Stimulated activated CD8-positive, alpha-beta memory T cell treated with anti-CD3 and anti-CD28 coated beads, Interleukin-4, amount 100 ng/mL, for 4 hours (primary cell): ENCODE measurements at regions not wholly inside any gene's neighbourhood (a gene's known extent, or its start where the extent isn't known, plus 50 kb on each side); places are given as distances from the start of the nearest gene placed in this dataset.

Source experiments
- DNase-seq, 2 donors: peaks; one replicate each; pipeline ENCODE4 v3.0.0-alpha.2; 2020; ENCODE audit warnings: low read depth in 2 of 2, low spot score in 1 of 2

DNA sequence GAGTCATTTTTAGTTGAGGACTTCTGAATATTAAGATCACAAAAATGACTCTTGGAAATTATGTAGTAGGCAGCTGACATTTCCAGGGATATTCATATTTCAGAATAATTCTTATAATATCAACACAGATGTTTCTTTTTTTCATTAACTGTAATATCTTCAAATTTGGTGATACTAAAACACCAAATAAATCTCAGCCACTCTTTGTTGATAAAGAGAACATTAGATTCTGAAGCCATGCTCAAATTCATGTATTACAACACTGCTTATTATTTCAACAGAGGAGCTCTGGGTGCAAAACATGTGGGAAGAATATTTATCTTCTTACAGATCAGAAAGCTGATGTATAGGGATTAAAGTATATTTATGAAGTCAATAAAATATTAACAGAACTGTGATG lies 355.4 kb downstream of the CRPPA start:
- DNase-seq: no peak

DNA sequence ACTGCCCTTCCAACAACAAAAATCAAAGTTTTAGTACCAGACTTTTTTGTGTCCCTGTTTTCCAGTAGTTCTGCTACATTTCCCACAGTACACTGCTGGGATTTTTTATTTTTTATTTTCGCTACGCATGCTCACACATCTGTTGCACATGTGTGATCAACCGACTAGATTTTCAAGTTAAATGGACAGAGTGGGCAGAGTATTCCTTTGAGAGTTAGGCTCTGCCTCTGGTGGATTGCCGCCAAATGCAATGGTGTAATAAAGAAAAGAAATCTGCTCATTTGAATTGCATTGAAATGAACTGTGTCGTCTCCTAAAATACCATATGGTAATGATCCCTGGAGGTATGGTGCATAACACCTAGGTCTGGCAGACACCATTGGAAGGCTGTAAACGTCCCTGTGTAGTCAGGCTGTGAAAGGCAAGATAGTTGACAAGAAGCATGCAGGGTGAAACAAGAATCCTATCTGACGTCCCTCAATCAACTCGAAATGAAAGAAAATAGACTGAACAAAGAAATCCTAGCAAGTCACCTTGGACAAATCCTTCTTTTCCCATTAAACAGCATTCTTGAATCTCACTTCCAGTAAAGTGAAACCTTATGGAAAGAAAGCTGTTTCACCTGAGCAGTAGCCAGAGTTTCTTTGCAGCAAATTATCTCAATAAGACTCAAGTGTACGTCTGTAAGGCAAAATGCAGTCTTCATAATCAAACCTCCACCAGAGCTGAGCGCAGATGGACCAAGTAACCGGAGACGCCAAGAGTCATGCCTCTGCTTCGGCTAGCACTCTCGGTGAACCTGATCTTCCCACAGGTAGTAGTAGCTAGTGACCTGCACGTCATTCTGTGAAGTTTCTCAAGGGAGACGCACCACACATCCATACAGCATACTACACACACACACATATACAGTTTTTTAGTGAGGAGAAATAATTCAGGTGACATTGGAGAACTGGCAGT lies 357.3 kb downstream of the CRPPA start:
- no peak for DNase-seq

DNA sequence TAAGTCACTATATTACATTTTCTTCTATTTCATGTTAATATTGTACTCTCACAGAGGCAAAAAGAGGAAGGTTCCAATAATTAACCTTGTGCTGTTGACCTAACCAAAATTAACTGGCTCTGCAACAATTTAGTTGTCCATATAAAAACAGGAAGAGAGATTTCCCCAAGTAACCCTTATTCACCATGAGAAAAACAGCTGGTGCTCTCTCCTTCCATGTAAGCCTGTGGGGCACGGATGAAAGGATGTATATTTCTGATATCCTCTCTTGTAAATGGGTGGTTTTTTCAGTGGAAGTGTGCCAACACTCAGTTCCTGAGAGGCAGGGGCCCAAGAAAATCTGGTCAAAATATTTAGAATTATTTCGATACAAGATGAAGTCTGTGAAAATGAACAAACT lies 358.1 kb downstream of the CRPPA start:
- DNase-seq: no peak

DNA sequence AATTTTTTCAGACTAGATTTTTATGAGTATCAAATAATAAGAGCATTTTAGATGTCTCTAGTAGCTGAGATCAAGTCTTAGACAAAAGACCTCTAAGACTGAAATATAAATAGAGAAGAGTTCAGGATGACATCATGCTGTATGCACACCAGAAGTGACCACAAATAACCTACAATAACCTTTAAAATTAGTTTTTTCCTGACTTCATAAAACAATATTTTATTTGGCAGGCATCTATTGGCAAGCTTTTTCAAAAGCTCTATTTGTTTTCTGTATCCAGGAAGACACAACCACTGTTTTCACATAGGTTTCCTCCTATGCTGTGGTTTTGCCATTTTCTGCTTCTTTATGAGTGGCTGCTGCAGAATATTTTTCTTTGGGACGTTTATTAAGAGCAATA lies 359.1 kb downstream of the CRPPA start:
- DNase-seq: no peak

- DNase-seq: no peak
Measured at GRCh38 chr7:16061630-16062029, 359.7 kb downstream of the CRPPA start.

- no peak for DNase-seq
Measured at GRCh38 chr7:16061011-16061410, 360.3 kb downstream of the CRPPA start.

- no peak for DNase-seq
Measured at GRCh38 chr7:16060502-16060901, 360.8 kb downstream of the CRPPA start.

DNA sequence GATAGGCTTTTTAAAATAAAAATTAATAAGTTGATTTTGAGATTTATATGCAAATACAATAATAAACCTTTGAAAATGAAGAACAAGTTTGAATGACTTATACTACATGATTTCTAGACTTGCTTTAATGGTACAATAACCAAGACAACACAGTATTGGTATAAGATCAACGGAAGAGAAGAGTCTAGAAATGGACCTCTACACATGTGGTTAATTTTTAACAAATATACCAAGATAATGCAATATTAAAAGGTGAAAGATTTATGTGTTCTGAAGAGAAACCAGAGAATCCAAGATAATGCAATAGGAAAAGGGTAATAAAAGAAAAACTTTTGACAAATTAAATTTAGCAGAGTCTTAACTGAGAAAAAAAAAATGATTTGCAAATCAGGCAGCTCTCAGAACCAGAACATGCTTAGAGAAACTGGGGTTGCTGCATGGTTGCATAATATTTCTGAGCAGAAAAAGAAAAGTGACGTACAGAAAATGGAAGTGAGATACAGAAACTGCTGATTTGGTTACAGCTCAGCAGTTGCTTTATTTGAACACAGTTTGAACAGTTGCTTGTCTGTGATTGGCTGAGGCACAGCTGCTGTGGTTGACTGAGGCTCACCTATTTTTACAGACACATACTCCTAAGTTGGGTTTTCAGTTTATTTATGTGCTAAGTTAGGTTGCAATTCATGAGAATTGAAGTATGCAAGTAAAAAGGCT lies 365.9 kb downstream of the CRPPA start:
- DNase-seq: no peak

GRCh38 chr7:16051561-16052255 lies 365.2 kb upstream of the MEOX2 start:
- no peak for DNase-seq

GRCh38 chr7:16046041-16046440 lies 359.6 kb upstream of the MEOX2 start:
- no peak for DNase-seq

DNA sequence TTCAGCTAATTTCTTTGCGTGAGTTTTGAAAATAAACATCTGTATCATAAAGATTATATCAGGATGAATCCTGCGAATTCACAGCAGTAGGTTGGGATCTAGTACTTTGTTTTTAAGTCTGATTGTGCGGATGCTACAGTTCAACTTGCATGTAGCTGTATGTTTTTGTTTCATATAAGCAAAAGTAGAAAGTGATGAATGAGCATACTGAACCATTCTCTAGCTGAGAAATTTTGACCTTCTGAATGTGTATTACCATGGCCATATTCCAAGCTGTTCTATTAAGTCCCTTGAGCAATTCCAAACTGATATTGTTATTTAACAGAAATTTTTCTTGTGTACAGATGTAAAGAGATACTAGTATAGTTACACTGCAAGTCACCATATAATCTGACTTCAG lies 358.8 kb upstream of the MEOX2 start:
- DNase-seq: no peak

GRCh38 chr7:16044645-16045044 lies 358.2 kb upstream of the MEOX2 start:
- DNase-seq: no peak

- no peak for DNase-seq
Measured at GRCh38 chr7:16040346-16040745, 353.9 kb upstream of the MEOX2 start.

GRCh38 chr7:16038906-16039305 lies 352.4 kb upstream of the MEOX2 start:
- no peak for DNase-seq

- no peak for DNase-seq
Measured at GRCh38 chr7:16035392-16035791, 348.9 kb upstream of the MEOX2 start.

DNA sequence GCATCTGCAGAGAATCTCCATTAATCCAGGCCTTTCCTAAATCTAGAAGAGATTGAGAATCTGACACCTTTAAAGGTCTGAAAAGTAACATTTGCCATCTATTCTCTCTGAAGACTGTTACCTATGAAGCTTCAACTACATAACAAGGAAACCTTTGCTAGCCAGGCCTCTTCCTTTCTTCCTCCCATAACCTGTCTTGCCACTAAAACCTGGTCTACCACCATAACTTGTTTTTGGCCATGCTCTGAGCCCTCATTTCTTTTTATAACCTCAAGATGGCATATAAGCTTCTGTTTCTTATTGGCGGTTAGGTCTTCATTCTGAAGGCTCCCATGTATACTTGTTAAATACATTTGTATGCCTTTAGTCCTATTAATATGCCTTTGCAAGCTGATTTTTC lies 348.4 kb upstream of the MEOX2 start:
- no peak for DNase-seq

DNA sequence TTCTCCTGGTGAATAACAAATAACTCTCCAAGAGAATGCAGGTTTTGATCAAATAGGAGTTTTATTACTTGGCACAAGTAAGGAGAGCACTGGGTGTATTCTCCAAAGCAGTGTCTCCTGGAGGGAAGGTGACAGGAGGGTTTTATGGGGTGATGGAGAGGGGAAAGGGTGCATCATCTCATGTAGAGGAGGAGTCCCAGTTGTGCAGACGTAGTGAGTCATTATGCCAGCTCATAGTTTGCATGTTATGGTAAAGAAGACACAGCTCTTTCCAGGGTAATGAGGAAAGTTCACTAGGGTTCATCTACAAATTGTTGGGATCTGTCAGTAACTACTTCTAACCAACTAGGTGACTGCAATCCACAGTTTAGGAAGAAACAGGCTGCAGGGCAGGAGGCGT lies 347.9 kb upstream of the MEOX2 start:
- no peak for DNase-seq

DNA sequence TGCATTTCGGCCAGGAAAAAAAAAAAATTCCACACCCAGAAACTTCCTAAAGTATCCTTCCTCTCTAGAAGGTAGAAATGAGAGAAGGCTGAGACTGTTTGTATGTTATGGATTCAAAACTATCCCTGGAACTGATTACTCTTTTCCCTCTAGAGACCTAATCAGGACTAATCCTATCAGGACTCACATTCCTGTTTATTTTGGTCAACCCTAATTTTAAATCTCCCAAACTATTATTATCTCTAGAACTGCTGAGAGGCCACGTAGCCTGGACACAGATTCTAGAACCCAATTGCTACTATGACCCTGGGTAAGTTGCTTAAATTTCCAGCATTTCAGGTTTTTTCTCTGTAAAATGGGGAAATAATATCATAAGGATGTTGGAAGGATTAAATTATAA lies 346.8 kb upstream of the MEOX2 start:
- no peak for DNase-seq

- no peak for DNase-seq
Measured at GRCh38 chr7:16028636-16029035, 342.2 kb upstream of the MEOX2 start.

DNA sequence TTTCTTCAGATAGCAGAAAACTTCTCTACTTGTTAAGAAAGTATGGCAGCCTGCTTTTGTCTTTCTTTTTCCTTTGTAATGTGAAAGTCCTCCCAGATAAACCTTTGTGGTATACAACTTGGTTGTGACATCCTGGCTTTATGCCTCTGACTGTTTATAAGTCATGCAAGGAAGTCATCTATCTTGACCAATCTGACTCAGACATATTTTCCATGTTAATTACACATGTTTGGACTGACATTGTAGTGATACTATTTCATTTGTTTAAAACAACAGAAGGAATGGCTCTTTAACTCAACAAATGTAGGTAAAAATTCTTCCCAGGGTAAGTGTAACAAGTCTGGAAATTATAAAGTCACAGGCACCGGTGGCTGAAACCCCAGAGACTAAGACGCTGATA lies 341.6 kb upstream of the MEOX2 start:
- no peak for DNase-seq

- DNase-seq: no peak
Measured at GRCh38 chr7:16027396-16027795, 340.9 kb upstream of the MEOX2 start.
